GM12872 (cell line): ENCODE measurements at regions not wholly inside any gene's neighbourhood (a gene's known extent, or its start where the extent isn't known, plus 50 kb on each side); places are given as distances from the start of the nearest gene placed in this dataset.

Experiments used
- CTCF ChIP-seq: IDR thresholded peaks from 3 replicates; pipeline ENCODE4 v1.5.1; 2011; ENCODE audit warnings: low read depth, mild to moderate bottlenecking, low read length, moderate library complexity; ENCODE audit not compliant: insufficient read depth

- TF ChIP-seq CTCF = no peak
Observed at GRCh38 chr19:28049875-28050274, 1163.1 kb downstream of the UQCRFS1 start.

GRCh38 chr19:28046932-28047331 is 1166.0 kb downstream of the UQCRFS1 start:
- no peak for TF ChIP-seq CTCF

GRCh38 chr19:28045621-28046020 is 1167.3 kb downstream of the UQCRFS1 start:
- TF ChIP-seq CTCF = no peak

- no peak for TF ChIP-seq CTCF
Observed at GRCh38 chr19:28044477-28044876, 1168.5 kb downstream of the UQCRFS1 start.

GRCh38 chr19:28042516-28042915 is 1170.4 kb downstream of the UQCRFS1 start:
- no peak for TF ChIP-seq CTCF

GRCh38 chr19:28039677-28040381 is 1173.1 kb downstream of the UQCRFS1 start:
- TF ChIP-seq CTCF = no peak

GRCh38 chr19:28037186-28037585 is 1175.8 kb downstream of the UQCRFS1 start:
- TF ChIP-seq CTCF = no peak
